Epithelial cell of esophagus (primary cell): ENCODE measurements at regions not wholly inside any gene's neighbourhood (a gene's known extent, or its start where the extent isn't known, plus 50 kb on each side); places are given as distances from the start of the nearest gene placed in this dataset.
A peak's percentile ranks its signal among the peaks of the same experiment; 100 is the strongest.

Source experiments
- DNase-seq: peaks from one replicate; pipeline ENCODE4 v3.0.0; 2010; ENCODE audit warnings: low read depth
- H3K4me3 ChIP-seq: 2 replicates; pipeline ENCODE4 v1.5.1; 2011; ENCODE audit warnings: mild to moderate bottlenecking, low read length, control low read depth
- TF ChIP-seq, protein P1 (sequence below): IDR thresholded peaks from 2 replicates; pipeline ENCODE4 v1.5.1; 2011; ENCODE audit warnings: low read depth, mild to moderate bottlenecking, low read length, control low read depth, inconsistent platforms; ENCODE audit not compliant: insufficient read depth; ENCODE audit errors: missing control alignments

DNA sequence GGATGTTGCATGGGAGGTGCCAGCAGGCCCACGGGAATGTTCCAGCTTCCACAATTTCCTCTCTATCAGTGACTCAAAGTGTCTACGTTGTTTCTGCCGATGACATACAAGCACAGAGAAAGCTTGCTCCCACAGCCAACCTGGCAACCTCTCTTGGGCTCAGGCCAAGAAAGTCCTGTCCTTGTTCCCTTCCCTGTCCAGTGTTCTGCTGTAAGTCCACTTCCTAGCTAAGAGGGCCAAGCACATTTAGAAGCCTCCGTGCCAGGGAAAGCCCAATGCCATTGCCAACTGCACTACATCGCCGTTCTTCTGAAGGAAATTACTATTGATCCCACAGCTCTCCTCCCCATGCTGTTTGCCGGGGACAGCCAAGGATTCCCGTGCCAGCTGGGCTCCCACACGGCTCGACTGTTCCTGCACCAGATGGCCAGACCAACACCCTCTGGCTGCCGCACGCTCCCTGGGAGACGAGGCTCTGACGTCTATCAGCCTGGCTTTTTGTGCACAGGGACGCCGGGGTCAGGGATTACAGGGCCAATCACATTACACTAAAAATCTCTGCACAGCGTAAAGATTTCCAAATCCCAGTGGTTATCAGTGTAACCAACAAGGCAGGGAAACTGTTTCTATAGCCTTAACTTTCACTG is 284.0 kb downstream of the BCOR start:
- DNase-seq: peak; percentile 53
- no peak overlapping the region for H3K4me3 ChIP-seq
- TF ChIP-seq, protein P1, sequence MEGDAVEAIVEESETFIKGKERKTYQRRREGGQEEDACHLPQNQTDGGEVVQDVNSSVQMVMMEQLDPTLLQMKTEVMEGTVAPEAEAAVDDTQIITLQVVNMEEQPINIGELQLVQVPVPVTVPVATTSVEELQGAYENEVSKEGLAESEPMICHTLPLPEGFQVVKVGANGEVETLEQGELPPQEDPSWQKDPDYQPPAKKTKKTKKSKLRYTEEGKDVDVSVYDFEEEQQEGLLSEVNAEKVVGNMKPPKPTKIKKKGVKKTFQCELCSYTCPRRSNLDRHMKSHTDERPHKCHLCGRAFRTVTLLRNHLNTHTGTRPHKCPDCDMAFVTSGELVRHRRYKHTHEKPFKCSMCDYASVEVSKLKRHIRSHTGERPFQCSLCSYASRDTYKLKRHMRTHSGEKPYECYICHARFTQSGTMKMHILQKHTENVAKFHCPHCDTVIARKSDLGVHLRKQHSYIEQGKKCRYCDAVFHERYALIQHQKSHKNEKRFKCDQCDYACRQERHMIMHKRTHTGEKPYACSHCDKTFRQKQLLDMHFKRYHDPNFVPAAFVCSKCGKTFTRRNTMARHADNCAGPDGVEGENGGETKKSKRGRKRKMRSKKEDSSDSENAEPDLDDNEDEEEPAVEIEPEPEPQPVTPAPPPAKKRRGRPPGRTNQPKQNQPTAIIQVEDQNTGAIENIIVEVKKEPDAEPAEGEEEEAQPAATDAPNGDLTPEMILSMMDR: no peak

DNA sequence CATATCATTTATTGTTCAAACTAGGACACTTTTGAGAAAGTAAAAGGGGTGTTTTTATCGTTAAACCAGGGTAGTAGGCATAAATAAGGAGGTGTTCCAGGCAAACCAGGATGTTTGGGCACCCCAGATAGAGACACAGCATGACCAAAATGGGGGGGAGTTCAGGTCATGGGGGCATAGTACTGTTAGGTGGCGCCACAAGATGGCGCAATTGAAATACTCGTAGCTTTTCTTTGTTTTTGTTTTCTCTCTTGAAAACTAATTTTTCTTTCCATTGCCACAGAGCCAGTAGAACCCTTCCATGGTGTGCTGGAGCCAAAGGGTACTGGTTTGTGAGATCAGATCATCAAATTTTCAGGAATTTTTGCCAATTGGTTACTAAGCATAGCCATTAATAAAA is 283.4 kb downstream of the BCOR start:
- H3K4me3 ChIP-seq: no peak overlapping the region
- no peak for DNase-seq
- TF ChIP-seq, protein P1: peak; percentile 46

DNA sequence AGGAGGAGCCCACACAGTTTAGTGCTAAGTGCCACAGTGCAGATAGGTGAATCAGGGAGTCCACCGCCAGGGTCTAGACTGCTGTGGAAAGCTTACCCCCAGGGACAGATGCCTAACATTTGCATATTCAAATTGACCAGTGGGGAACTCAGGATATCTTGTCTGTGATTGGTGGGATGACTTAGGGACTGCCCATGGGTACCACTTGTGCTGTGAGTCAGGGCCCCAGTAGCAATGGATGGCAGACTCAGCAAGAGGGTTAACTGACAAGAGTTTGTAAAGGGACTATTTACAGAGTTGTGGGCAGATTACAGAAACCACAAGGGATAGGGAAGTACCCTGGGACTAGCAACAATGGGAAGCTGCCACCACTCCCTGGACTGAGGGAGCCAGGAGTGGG is 282.1 kb downstream of the BCOR start:
- no peak for DNase-seq

DNA sequence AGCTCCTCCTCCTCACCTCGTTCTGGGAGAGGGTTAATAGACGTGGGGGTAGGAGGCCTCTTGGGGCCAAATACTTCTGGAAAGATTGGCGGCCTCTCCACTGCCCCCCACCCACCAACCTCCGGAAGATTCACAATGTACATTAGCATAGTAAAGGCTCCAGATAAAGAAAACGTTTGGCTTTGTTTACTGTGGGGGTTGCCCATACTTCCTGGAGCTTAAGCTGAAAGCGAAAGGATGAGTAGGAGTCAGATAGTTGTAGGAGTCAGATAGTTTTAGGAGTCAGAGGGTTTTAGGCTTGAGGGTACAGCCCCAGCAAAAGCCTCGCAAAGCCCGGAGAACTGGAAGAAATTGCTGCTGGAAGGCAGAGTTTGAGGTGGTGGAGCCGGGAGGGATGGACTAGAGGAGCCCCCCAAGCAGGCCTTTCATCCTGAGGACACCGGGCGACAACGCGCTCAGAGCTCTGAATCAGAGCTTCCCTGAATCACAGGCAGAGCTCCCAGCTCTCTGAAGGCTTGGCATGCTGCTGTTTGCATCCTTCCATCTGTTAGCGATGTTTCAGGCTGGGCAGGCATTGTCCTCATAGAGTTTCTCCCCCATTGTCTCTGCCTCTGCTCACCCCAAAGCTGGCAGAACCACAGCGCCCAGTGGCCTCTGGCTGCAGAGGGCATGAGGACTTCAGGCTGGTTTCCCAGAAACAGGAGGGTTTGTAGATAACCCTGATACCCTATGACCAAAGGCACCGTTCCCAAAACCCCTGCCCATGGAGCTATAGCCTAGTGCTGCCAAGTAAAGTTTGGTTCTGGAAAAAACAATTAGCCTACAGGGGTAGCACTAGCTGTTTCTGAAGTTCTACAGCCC is 280.7 kb downstream of the BCOR start:
- no peak for DNase-seq

More for the DNA sequence above, 282.1 kb downstream of the BCOR start:
- no peak overlapping the region for H3K4me3 ChIP-seq
- TF ChIP-seq, protein P1: no peak

DNA sequence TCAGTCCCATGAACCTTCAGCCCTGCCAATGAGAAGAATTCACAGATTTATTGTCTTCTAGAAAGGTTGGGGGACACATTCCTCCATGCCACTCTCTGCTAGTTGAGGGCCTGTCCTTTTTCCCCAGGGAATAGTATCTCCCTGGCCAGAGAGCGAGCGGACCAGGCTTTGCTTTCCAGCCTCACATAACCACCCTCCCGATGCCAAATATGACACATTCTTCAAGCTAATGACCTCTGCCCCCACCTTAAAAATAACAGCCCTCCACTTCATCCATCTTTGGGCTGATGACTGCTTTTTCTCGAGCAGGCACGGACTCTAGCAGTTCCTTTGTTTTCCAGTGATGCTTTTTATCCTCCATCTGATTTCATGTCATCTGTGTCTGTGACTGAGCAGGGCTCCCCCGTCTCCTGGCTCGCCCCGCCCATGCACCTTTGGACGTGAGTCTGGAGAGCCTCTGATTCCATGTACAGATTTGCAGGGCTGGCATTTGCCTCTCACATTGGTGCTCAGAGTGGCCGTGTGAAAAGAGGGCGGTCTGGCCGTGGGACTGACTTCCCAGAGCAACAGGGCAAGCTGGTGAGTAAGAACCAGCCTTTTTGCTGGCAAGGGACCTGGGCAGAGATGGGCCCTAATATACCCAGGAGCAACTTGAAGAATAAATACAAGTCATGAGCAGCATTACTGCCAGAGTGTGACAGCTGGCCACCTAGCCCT is 279.8 kb downstream of the BCOR start:
- DNase-seq: no peak
- H3K4me3 ChIP-seq: no peak overlapping the region
- TF ChIP-seq, protein P1: no peak

More for the DNA sequence above, 280.7 kb downstream of the BCOR start:
- TF ChIP-seq, protein P1: no peak
- no peak overlapping the region for H3K4me3 ChIP-seq

DNA sequence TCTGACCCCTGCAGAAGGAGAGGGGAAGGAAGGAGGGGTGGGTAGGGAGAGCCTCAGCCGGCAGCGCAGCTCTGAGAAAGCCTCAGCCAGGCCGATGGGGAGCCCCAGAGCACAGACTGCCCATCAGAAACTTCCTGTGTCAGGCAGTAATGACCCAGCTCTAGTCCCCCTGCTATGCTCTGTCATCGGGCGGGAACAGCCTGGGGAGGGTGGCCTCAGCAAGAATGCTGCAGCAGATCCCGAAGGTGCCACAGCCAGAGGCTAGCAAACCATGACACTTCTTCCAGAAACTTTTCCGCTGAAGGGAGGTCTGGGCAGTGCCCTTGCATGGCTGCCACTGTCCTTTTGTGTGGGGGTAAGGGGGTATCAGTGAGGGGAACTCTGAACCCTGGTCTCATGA is 279.0 kb downstream of the BCOR start:
- TF ChIP-seq, protein P1: no peak
- no peak for DNase-seq
- H3K4me3 ChIP-seq: no peak overlapping the region
